GM21390 (cell line): ENCODE measurements at regions not wholly inside any gene's neighbourhood (a gene's known extent, or its start where the extent isn't known, plus 50 kb on each side); places are given as distances from the start of the nearest gene placed in this dataset.

Experiments
- ATAC-seq: cut with Tn5 transposase; IDR thresholded peaks from one replicate; pipeline ENCODE4 v1.9.1; 2021; ENCODE audit not compliant: unreplicated experiment

DNA sequence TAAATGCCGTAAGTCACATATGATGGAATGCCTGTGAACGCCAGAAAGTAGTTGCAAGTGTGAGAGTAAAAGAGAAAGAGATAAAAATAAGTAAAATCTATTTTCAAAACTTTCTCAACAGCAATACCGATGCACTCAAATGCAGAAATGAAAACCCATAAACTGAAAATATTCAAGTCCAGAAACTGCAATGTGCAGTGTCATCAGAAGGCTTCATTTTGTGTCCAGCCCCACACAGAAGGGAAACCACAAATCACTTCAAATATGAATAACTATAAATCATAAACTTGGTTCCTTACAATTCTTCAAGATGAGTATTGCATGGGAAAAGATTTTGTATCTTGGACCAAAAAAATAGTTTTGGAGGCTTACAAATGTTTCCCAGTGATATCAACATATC lies 375.2 kb upstream of the ANO5 start:
- no peak for ATAC-seq

DNA sequence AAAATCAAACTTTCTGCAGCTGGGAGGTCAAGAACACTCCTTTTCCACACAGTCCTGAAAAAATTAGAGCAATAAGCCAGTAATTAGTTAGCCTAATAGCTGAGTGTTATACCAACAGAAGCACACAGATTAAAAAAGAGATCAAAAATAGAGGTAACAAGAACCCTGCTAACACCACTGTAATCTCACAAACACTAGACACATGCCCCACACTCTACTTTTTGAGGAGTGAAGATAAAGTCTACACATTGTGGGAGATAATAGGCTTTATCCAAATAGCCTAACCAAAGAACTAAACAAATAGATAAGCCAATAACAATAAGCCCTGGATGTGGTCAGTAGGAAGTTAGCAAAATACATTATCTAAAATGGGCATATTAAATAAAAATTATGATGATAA lies 372.7 kb upstream of the ANO5 start:
- ATAC-seq: no peak

DNA sequence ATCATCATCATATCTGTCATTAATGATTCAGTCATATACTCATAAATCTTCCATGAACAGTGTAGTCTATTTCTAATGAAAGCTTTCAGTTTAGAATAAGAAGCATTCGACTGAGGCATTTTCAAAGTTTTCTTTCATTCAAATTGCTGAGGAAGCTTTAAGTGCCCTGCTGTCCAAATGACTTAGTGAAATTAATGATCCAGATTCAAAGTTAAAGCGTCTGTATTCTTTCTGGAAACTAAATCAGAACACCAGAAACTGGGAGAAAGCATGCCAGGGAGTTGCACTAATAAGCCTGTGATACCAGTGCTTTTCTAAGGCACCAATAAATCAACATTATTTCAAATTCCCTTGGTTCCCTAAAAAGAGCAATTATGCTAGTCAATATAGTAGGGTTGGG lies 367.8 kb upstream of the ANO5 start:
- ATAC-seq: no peak

- ATAC-seq: no peak
These were observed 354.5 kb upstream of the ANO5 start for GRCh38 chr11:21838427-21838826.

DNA sequence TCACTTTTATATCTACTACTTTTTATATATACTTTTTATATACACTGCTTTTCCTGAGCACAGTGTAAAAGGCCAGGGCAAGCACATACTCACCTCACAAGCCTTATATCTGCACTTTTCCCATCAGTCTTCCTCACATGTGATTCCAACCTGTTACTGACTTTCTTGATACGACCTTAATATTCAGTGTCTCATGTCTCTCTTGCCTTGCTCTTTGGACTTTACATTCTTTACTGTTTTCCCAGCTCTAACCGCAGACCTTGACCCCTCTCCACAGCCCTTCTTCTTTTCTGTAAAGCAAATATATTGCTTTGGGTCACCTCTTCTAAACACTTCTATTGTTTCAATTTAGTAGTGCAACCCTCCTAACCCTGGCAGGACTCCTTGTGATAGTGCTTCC lies 353.1 kb upstream of the ANO5 start:
- no peak for ATAC-seq

DNA sequence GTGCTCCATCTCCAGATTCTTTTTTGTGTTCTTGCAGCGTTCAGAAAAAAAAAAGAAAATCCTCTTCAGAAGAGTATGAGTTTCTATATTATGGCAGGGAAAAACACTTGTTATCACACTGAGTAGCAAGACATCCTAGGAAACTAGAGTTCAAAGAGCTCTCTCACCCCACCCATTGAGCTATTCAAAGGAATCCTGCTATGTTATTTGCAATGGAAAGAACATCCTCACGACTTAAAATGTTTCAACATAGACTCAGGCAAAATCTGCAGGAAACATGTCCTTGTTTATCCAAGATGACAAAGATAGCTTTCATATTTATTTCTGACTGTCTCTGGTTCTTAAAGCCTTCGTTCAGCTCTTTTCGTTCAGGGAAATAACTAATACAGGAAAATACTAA lies 331.6 kb upstream of the ANO5 start:
- no peak for ATAC-seq

- ATAC-seq: no peak
These were observed 327.3 kb upstream of the ANO5 start for GRCh38 chr11:21865541-21865940.

DNA sequence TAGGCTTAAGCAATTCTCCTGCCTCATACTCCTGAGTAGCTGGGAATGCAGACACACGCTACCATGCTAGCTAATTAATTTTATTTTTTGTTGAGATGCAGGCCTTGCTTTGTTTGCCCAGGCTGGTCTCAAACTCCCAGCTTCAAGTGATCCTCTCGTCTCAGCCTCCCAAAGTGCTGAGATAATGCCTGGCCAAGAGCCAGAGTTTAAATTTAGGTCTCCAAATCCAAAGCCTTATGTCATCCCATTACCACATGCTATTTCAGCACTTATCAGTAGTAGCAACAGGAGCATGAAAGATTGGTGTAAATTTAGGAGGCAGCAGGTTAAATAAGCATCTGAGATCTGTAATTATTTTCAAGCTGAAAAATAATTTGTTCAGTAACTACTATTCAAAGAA lies 326.1 kb upstream of the ANO5 start:
- no peak for ATAC-seq

GRCh38 chr11:21877151-21877550 lies 315.7 kb upstream of the ANO5 start:
- ATAC-seq: no peak

DNA sequence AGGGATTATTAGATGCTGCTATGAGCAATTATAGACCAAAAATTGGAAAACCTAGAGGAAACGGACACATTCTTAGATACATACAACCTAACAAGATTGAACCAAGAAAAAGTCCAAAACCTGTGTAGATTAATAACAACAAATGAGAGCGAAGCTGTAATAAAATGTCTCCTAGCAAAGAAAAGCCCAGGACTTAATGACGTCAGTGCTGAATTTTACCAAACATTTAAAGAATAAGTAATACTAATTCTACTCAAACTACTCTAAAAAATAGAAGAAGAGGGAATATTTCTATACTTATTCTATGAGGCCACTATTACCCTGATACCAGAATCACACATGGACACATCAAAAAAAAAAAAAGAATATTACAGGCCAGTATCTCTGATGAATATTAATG lies 309.5 kb upstream of the ANO5 start:
- ATAC-seq: no peak

- no peak for ATAC-seq
These were observed 304.1 kb upstream of the ANO5 start for GRCh38 chr11:21888814-21889213.

GRCh38 chr11:21892736-21893564 lies 299.9 kb upstream of the ANO5 start:
- no peak for ATAC-seq

DNA sequence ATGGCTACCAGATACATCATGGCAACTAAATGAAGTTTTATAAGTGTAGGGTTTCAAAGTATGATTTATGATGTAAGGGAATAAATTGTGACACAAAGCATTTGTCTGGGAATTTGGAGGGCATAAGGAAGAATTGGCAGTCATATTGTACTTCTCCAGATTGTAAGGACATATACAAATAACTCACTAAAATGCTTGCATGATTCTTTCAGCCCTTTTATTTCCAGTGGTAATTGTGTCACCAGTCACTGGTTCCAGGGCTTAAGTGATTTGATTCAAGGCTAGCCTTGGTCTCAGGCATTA lies 299.4 kb upstream of the ANO5 start:
- ATAC-seq: no peak

DNA sequence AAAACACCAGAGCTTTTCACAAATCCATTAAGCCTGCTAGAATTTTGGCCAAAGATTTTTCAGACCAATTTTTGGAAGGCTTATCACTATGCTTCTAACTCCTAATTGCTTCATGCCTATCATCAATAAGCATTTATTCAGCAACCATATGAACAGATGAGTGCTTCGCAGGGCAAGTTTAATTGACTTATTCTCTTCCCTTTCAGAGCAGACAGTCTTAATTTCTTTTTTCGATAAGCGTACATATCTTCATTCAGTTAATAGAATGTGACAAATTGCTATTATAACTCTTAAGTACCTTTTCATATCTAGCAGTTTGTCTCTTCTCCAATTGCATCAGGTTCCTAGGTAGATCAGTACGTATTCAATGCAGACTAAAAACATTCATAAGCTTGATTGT lies 298.4 kb upstream of the ANO5 start:
- ATAC-seq: no peak

DNA sequence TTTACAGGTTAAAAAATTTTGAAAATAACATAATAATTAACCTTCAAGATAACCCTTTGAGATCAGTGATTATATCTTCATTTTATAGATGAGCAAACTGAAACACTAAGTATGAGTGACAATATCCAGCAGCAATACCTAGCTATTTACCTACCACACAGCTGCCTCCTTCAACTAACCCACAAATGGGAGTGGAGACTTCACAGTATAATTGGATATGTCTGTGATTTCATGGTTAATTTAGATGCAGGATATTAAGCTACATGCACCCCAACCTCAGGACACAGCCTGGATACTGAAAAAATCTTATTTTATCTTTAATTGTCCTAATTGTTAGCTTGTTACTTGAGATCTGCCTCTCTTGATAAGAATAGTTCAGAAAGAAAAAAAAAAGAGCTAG lies 297.2 kb upstream of the ANO5 start:
- no peak for ATAC-seq

DNA sequence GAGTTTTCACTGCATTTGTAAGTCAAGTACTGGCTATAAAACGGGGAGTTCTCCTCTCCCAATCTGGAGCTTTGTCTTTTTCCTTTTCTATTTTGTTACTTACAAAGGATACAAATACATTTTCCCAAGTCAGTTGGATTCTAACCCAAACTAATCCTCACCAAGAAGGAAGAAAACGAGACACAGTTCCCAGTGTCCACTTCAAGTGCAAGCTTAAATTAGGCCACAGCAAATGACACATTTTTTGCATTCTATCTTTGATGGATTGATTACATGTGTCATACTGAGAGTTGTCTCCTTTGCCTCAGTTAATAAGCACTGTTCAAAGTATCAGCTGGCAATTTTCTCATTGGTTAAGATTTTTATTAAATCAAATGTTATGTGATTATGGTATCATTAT lies 296.7 kb upstream of the ANO5 start:
- no peak for ATAC-seq

GRCh38 chr11:21896746-21897602 lies 295.9 kb upstream of the ANO5 start:
- ATAC-seq: no peak

DNA sequence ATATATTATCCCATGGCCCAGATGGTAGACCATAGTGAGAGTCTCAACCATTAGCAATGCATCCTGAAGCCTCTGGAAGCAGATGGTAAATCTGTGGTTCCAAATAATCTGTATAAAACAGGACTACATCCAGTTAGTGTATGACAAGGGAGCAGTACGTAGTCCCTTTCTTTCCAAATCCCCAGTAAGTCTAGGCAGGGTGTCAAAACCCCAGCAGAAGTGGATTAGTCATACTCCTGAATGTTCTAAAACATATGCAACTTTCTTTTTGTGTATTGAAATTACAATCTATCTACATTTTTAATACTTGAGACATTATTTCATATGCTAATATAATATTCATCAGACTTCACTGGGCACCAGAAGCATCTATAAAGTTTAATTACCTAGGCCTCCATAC lies 295.1 kb upstream of the ANO5 start:
- ATAC-seq: no peak

DNA sequence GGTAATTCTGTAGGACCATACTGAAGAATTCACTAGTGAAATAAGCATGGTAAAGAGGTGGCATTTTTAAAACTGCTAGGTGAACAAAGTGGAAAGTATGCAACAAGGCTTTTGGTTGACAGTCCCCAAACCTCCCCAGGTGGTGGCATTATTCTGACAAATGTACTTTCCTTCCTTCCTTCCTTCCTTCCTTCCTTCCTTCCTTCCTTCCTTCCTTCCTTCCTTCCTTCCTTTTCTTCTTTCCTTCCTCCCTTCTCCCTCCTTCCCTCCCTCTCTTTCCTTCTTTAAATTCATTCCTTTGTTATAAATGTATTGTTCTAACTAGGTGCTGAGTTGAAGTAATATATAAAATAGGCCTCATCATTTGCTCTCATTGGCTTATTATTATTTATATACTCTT lies 284.7 kb upstream of the ANO5 start:
- no peak for ATAC-seq

GRCh38 chr11:21909145-21909544 lies 283.7 kb upstream of the ANO5 start:
- ATAC-seq: no peak

DNA sequence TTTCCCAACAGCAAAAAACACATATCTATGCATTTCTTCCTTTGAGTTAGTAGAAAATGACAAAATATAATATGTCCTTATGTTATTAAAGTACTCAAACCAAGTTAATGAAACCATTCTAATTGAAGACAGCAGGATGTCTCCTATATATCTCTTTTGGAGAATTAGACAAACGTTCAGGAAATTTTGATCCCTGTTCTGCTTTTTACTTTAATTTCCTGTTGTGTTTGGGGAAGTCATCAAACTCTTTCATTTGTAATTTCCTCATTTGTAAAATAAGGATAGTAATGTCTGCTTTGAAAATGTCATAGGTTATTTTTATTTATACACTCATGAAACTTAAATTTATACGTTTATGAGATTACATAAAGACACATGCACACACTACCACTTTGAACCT lies 281.8 kb upstream of the ANO5 start:
- ATAC-seq: no peak

GRCh38 chr11:21912285-21912684 lies 280.6 kb upstream of the ANO5 start:
- no peak for ATAC-seq

GRCh38 chr11:21921151-21921550 lies 271.7 kb upstream of the ANO5 start:
- no peak for ATAC-seq
